Testis (tissue), 2 donors: ENCODE measurements at regions not wholly inside any gene's neighbourhood (a gene's known extent, or its start where the extent isn't known, plus 50 kb on each side); places are given as distances from the start of the nearest gene placed in this dataset.

Source experiments
- POLR2A ChIP-seq: fragments of 450-650 bp; IDR thresholded peaks from one replicate; pipeline ENCODE4 v1.6.1; 2017; ENCODE audit warnings: antibody characterized with exemption, mild to moderate bottlenecking, moderate library complexity
- TF ChIP-seq, protein P1 (sequence below), 3 experiments: fragments of 450-650 bp in 2 of 3; fragments of 200-600 bp in 1 of 3; sonication (generic) in 1 of 3; IDR thresholded peaks; one replicate each; pipeline ENCODE4 v1.5.1; 2016 to 2019; ENCODE audit warnings: antibody characterized with exemption in 3 of 3, mild to moderate bottlenecking in 2 of 3, moderate library complexity in 1 of 3

DNA sequence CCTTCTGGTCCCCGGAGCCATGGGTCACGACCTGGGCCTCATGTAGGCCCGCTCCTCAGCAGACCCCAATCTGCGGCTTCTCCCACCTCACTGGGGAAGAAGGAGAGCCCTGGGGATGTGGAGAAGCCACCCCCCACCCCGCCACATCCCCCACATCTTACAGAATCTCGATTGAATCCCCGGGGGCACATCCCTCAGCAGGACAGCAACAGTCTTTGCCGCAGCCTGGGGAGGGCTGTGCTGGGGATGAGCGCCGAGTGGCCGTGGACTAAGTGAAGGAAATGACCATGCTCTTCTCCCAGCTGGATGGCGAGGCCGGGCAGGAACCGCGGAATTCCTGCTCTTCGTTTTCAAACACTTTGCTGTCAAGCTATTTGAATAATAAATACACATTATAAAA lies 169.0 kb upstream of the RTL1 start:
- no peak for TF ChIP-seq POLR2A
- TF ChIP-seq, protein P1, sequence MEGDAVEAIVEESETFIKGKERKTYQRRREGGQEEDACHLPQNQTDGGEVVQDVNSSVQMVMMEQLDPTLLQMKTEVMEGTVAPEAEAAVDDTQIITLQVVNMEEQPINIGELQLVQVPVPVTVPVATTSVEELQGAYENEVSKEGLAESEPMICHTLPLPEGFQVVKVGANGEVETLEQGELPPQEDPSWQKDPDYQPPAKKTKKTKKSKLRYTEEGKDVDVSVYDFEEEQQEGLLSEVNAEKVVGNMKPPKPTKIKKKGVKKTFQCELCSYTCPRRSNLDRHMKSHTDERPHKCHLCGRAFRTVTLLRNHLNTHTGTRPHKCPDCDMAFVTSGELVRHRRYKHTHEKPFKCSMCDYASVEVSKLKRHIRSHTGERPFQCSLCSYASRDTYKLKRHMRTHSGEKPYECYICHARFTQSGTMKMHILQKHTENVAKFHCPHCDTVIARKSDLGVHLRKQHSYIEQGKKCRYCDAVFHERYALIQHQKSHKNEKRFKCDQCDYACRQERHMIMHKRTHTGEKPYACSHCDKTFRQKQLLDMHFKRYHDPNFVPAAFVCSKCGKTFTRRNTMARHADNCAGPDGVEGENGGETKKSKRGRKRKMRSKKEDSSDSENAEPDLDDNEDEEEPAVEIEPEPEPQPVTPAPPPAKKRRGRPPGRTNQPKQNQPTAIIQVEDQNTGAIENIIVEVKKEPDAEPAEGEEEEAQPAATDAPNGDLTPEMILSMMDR (IDR thresholded peaks at IDR 0.05) = no peak
